Keratinocyte (primary cell): ENCODE measurements at regions not wholly inside any gene's neighbourhood (a gene's known extent, or its start where the extent isn't known, plus 50 kb on each side); places are given as distances from the start of the nearest gene placed in this dataset.

Source experiments
- EZH2 ChIP-seq: IDR thresholded peaks from one replicate; pipeline ENCODE4 v1.6.1; 2012; ENCODE audit warnings: inconsistent platforms, mild to moderate bottlenecking, low read length, moderate library complexity
- TF ChIP-seq, protein P1 (sequence below), 3 experiments: IDR thresholded peaks in 1 of 3; conservative IDR thresholded peaks in 1 of 3; optimal IDR thresholded peaks in 1 of 3; 2 replicates in 2 of 3; 3 replicates in 1 of 3; pipeline versions ENCODE3 to v1.5.1; 2011; ENCODE audit warnings: low read length in 3 of 3, mild to moderate bottlenecking in 3 of 3, moderate library complexity in 2 of 3, control low read depth in 1 of 3, inconsistent platforms in 1 of 3; ENCODE audit not compliant: insufficient read depth in 2 of 3; ENCODE audit errors: extremely low read depth in 1 of 3

DNA sequence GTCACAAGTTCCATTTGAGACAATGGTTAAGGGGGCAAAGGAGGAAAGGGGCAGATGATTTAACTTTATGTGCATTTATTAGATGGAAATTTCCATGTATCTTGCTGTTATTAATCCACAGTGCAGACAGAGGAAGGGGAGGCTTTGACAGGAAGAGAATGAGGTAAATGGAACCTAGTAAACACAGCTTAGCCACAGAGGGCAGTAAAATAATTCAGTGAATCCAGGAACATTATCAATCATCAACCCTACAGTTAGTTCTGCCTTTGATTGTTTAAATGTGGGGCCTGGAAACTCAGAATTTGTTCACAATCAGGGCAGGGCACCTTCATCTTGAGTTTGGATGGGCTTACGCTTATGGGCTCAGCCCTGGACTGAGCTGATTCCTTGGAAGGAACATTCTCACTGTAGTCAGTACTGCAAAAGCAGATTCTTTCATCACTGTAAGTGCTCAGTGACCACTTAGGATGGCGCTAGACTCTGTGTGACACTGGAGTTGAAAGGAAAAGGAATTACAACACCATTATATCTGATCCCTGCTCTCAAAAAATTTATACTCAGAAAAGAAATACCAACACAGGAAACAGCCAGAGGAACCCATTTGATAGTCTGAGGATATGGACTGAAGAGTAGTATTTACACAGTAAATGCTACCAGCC, 169.5 kb downstream of the PIK3R1 start:
- TF ChIP-seq, protein P1, sequence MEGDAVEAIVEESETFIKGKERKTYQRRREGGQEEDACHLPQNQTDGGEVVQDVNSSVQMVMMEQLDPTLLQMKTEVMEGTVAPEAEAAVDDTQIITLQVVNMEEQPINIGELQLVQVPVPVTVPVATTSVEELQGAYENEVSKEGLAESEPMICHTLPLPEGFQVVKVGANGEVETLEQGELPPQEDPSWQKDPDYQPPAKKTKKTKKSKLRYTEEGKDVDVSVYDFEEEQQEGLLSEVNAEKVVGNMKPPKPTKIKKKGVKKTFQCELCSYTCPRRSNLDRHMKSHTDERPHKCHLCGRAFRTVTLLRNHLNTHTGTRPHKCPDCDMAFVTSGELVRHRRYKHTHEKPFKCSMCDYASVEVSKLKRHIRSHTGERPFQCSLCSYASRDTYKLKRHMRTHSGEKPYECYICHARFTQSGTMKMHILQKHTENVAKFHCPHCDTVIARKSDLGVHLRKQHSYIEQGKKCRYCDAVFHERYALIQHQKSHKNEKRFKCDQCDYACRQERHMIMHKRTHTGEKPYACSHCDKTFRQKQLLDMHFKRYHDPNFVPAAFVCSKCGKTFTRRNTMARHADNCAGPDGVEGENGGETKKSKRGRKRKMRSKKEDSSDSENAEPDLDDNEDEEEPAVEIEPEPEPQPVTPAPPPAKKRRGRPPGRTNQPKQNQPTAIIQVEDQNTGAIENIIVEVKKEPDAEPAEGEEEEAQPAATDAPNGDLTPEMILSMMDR (optimal IDR thresholded peaks at IDR 0.05 in 1 of 3, IDR thresholded peaks at IDR 0.05 in 1 of 3, conservative IDR thresholded peaks at IDR 0.05 in 1 of 3; ENCODE audit: extremely low read depth in 1 of 3, insufficient read depth in 2 of 3, low read length in 3 of 3), result no peak
- no peak for TF ChIP-seq EZH2
